Lower lobe of right lung (tissue), 2 donors: ENCODE measurements at regions not wholly inside any gene's neighbourhood (a gene's known extent, or its start where the extent isn't known, plus 50 kb on each side); places are given as distances from the start of the nearest gene placed in this dataset.

Experiments
- ATAC-seq, 2 donors: fragments of 200-7000 bp; cut with Tn5 transposase; one replicate each; pipeline ENCODE4 v1.9.1; 2020 to 2022; ENCODE audit warnings: mild to moderate bottlenecking in 2 of 2, moderate library complexity in 2 of 2
- DNase-seq: peaks from one replicate; pipeline ENCODE4 v3.0.0-alpha.2; 2020
- H3K27ac ChIP-seq: fragments of 200-600 bp; one replicate; pipeline ENCODE4 v1.8.0; 2022
- H3K27me3 ChIP-seq: fragments of 200-600 bp; one replicate; pipeline ENCODE4 v1.8.0; 2022; ENCODE audit warnings: low read depth
- H3K36me3 ChIP-seq: fragments of 200-600 bp; one replicate; pipeline ENCODE4 v1.8.0; 2022; ENCODE audit warnings: mild to moderate bottlenecking
- H3K4me1 ChIP-seq: fragments of 200-600 bp; one replicate; pipeline ENCODE4 v1.8.0; 2022
- H3K4me3 ChIP-seq: fragments of 200-600 bp; one replicate; pipeline ENCODE4 v1.8.0; 2022; ENCODE audit warnings: mild to moderate bottlenecking
- H3K9me3 ChIP-seq: fragments of 200-600 bp; one replicate; pipeline ENCODE4 v1.8.0; 2022
- intact Hi-C: fragments of 100-400 bp; cut with DNase I; formaldehyde crosslinking; loops from one replicate; pipeline ENCODE4 v1.11.0; 2022
- TF ChIP-seq, protein P1 (sequence below): fragments of 200-600 bp; IDR thresholded peaks from one replicate; pipeline ENCODE4 v1.8.0; 2022; ENCODE audit warnings: antibody characterized with exemption, mild to moderate bottlenecking
- donor health status: DM: no; HTN: yes; CAD: no; lungs with severe emphysema.

DNA sequence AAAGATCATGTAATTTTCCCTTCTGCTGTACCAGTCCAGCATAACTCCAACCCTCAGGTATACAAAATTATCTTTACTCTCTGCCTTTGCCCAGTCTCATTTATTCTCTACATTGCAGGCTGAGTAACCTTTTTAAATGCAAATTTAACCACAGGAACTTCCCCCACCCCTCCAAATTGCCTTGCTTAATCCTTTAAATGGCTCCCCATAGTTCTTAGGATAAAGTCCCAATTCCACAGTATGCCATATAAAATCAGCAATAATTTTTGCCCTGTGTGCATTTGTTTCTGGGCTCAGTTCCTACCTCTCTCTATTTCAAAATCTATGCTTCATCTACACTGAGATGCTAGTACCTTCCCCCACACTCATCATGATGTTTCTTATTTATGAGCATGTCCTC, 879.7 kb downstream of the RPA4 start:
- no peak overlapping the region for H3K4me3 ChIP-seq
- no peak overlapping the region for H3K27ac ChIP-seq
- H3K36me3 ChIP-seq, result no peaks in the 10 kb centered on the region
- intact Hi-C loops, result no loop called here
- TF ChIP-seq, protein P1, sequence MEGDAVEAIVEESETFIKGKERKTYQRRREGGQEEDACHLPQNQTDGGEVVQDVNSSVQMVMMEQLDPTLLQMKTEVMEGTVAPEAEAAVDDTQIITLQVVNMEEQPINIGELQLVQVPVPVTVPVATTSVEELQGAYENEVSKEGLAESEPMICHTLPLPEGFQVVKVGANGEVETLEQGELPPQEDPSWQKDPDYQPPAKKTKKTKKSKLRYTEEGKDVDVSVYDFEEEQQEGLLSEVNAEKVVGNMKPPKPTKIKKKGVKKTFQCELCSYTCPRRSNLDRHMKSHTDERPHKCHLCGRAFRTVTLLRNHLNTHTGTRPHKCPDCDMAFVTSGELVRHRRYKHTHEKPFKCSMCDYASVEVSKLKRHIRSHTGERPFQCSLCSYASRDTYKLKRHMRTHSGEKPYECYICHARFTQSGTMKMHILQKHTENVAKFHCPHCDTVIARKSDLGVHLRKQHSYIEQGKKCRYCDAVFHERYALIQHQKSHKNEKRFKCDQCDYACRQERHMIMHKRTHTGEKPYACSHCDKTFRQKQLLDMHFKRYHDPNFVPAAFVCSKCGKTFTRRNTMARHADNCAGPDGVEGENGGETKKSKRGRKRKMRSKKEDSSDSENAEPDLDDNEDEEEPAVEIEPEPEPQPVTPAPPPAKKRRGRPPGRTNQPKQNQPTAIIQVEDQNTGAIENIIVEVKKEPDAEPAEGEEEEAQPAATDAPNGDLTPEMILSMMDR, result no peak
- H3K4me1 ChIP-seq, result no peaks in the 10 kb centered on the region
- no peaks in the 10 kb centered on the region for H3K27me3 ChIP-seq
- no peak for ATAC-seq
- no peaks in the 10 kb centered on the region for H3K9me3 ChIP-seq
- no peak for DNase-seq

DNA sequence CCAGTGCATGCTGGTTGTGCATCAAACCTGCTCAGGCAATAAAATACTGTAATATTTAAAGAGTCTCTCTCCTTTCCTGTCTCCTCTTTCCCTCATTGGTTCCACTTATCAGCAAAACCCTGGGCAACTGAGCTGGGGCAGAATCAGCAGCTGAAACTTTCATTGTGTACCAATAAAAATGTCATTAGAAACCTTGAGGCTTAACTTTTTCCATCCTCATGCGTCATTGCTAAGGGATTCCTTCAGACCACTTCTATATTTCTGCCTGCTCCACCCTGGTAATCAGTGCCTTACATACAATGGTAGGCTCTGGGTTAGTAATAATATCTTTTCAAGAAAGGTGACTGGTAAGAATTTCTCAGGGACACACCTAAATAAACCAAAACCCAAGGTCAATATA, 880.3 kb downstream of the RPA4 start:
- H3K27me3 ChIP-seq, result no peaks in the 10 kb centered on the region
- no peaks in the 10 kb centered on the region for H3K36me3 ChIP-seq
- no peaks in the 10 kb centered on the region for H3K4me1 ChIP-seq
- no peak overlapping the region for H3K4me3 ChIP-seq
- DNase-seq (no peak), ATAC-seq (no peak)
- H3K27ac ChIP-seq, result no peak overlapping the region
- no peaks in the 10 kb centered on the region for H3K9me3 ChIP-seq
- intact Hi-C loops, result no loop called here
- TF ChIP-seq, protein P1, result no peak

DNA sequence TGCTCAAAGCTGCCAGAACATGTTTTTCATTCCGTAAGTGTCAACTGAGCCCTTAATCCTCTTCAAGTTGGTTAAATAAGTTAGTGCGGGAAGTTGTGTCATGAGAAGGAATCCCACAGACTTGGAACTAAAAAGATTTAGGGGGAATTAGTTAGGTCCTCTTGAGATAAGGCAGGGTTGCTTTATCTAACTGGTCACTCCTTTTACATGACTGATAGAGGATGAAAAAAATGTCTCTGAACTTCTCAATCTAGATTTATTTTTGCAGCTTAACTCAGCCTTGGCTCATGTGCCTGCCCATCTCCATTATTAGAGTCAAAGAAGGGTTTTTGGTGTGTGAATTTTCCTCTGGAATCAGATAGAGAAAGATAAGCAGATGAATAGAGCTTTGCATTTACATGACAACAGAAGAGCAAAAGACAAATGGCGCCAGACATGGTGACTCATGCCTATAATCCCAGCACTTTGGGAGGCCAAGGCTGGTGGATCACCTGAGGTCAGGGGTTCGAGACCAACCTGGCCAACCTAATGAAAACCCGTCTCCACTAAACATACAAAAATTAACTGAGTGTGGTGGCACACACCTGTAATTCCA, 882.9 kb downstream of the RPA4 start:
- H3K4me1 ChIP-seq, result no peaks in the 10 kb centered on the region
- ATAC-seq, result no peak
- intact Hi-C loops, result no loop called here

DNA sequence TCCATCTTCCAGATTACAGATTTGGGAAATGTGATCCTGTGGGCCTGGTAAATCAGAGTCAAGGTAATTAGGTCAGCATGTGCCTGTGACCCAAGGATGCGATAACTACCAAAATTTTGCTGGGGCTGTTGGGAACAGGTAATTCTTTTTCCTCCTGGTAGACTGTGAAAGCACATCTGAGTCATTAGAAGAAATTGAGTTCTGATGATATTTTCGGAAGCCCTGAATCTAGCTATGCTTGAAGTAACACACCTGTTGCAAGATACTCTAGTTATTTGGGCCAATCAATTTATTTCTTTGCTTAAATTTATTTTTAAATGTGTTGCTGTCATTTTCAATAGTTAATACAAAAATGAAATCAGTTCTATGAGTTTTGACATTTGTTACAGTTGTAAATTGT, 903.6 kb downstream of the RPA4 start:
- TF ChIP-seq, protein P1, result no peak
- H3K4me1 ChIP-seq, result no peaks in the 10 kb centered on the region
- no peak for ATAC-seq

More for the DNA sequence above, 882.9 kb downstream of the RPA4 start:
- Histone ChIP-seq H3K9me3 (no peaks in the 10 kb centered on the region), H3K4me3 (no peak overlapping the region), H3K36me3 (no peaks in the 10 kb centered on the region), H3K27ac (no peak overlapping the region), H3K27me3 (no peaks in the 10 kb centered on the region)
- TF ChIP-seq, protein P1, result no peak
- DNase-seq, result no peak

DNA sequence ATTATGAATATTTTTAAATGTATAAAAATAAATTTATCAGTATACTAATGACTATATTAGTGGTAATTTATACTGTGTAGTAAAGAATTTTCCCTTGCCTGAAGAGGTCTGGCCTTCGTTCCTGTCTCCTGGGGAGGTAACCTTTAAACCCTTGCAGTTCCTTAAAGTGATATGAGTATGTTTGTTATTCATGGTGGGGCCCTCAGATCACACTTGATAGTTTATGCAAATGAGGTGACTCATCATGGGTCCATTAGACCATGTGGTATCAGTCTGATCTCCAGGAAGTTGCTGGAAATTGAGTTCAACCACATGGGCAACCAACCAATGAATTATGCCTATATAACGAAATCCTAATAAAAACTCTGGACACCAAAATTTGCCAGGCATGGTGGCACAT, 904.1 kb downstream of the RPA4 start:
- no peak overlapping the region for H3K27ac ChIP-seq
- no peaks in the 10 kb centered on the region for H3K27me3 ChIP-seq
- DNase-seq, result no peak
- intact Hi-C loops, result no loop called here
- no peaks in the 10 kb centered on the region for H3K36me3 ChIP-seq
- TF ChIP-seq, protein P1, result no peak
- ATAC-seq, result no peak
- no peaks in the 10 kb centered on the region for H3K9me3 ChIP-seq
- H3K4me1 ChIP-seq, result no peaks in the 10 kb centered on the region
- H3K4me3 ChIP-seq, result no peak overlapping the region

More for the DNA sequence above, 903.6 kb downstream of the RPA4 start:
- no peaks in the 10 kb centered on the region for H3K36me3 ChIP-seq
- DNase-seq, result no peak
- H3K27me3 ChIP-seq, result no peaks in the 10 kb centered on the region
- H3K27ac ChIP-seq, result no peak overlapping the region
- H3K4me3 ChIP-seq, result no peak overlapping the region
- intact Hi-C loops, result no loop called here
- no peaks in the 10 kb centered on the region for H3K9me3 ChIP-seq
